B cell (primary cell): ENCODE measurements at regions not wholly inside any gene's neighbourhood (a gene's known extent, or its start where the extent isn't known, plus 50 kb on each side); places are given as distances from the start of the nearest gene placed in this dataset.

ENCODE experiments used
- ATAC-seq: fragments of 200-7000 bp; cut with Tn5 transposase; one replicate; pipeline ENCODE4 v1.10.0; 2021; ENCODE audit warnings: low read depth, mild to moderate bottlenecking, moderate number of reproducible peaks, moderate library complexity
- CTCF ChIA-PET: fragments of 350-600 bp; sonication (Branson Sonifier 250); formaldehyde crosslinking; loops from one replicate; lab custom pipeline; 2021; ENCODE audit warnings: antibody characterized with exemption, inconsistent platforms; lab: Charles Lee
- POLR2A ChIA-PET: fragments of 350-600 bp; sonication (Branson Sonifier 250); formaldehyde crosslinking; loops from one replicate; lab custom pipeline; 2021; ENCODE audit warnings: antibody characterized with exemption; lab: Charles Lee
- DNase-seq: peaks from one replicate; pipeline ENCODE4 v3.0.0; 2013
- H2AFZ ChIP-seq: 2 replicates; pipeline ENCODE4 v1.6.1; 2012; ENCODE audit warnings: mild to moderate bottlenecking, low read depth, low read length; ENCODE audit not compliant: insufficient read depth, poor library complexity, severe bottlenecking
- H3K27ac ChIP-seq, 2 donors: 1 replicate in 1 of 2; 2 replicates in 1 of 2; pipeline ENCODE4 v1.5.1; 2012 to 2013; ENCODE audit warnings: low read length in 2 of 2, mild to moderate bottlenecking in 2 of 2, moderate library complexity in 1 of 2
- H3K27me3 ChIP-seq, 4 experiments: fragments of 200-600 bp in 1 of 4; sonication (generic) in 1 of 4; replicated peaks in 1 of 4; 1 replicate in 2 of 4; 2 replicates in 2 of 4; pipeline versions ENCODE4 v1.6.1 to v1.7.0; 2013 to 2016; ENCODE audit warnings: low read length in 3 of 4, mild to moderate bottlenecking in 2 of 4, mixed read lengths in 1 of 4, moderate library complexity in 1 of 4; ENCODE audit not compliant: insufficient read depth in 4 of 4, control insufficient read depth in 3 of 4; ENCODE audit errors: control extremely low read depth in 1 of 4
- H3K36me3 ChIP-seq, 2 experiments: replicated peaks in 1 of 2; 1 replicate in 1 of 2; 2 replicates in 1 of 2; pipeline versions ENCODE4 v1.6.1 to v1.7.1; 2013; ENCODE audit warnings: low read length in 1 of 2; ENCODE audit not compliant: insufficient read depth in 2 of 2, control insufficient read depth in 1 of 2; ENCODE audit errors: control extremely low read depth in 1 of 2, extremely low read depth in 1 of 2
- H3K4me1 ChIP-seq, 2 donors: fragments of 200-600 bp in 1 of 2; sonication (generic) in 1 of 2; 1 replicate in 1 of 2; 2 replicates in 1 of 2; pipeline versions ENCODE4 v1.5.1 to v1.6.1; 2013 to 2017; ENCODE audit warnings: low read length in 2 of 2; ENCODE audit not compliant: control insufficient read depth in 2 of 2, insufficient read depth in 2 of 2
- H3K4me2 ChIP-seq: replicated peaks from 2 replicates; pipeline ENCODE3; 2012; ENCODE audit warnings: mild to moderate bottlenecking, low read depth, low read length; ENCODE audit not compliant: poor library complexity, severe bottlenecking
- H3K4me3 ChIP-seq, 5 experiments: fragments of 200-600 bp in 1 of 5; sonication (generic) in 1 of 5; 1 replicate in 3 of 5; 2 replicates in 2 of 5; pipeline versions ENCODE4 v1.5.1 to v1.7.0; 2011 to 2016; ENCODE audit warnings: low read length in 4 of 5, mild to moderate bottlenecking in 4 of 5, low read depth in 2 of 5, control low read depth in 1 of 5, moderate library complexity in 1 of 5; ENCODE audit not compliant: insufficient read depth in 1 of 5; ENCODE audit errors: control extremely low read depth in 1 of 5, extremely low read depth in 1 of 5
- H3K79me2 ChIP-seq: fragments of 200-600 bp; sonication (generic); one replicate; pipeline ENCODE4 v1.6.0; 2016; ENCODE audit warnings: low read length; ENCODE audit not compliant: control insufficient read depth, insufficient read depth
- H3K9ac ChIP-seq: fragments of 200-600 bp; sonication (generic); 2 replicates; pipeline ENCODE4 v1.6.1; 2017; ENCODE audit warnings: mild to moderate bottlenecking, low read length, moderate library complexity
- H3K9me3 ChIP-seq, 3 donors: one replicate each; pipeline versions ENCODE4 v1.6.1 to v1.7.1; 2013; ENCODE audit warnings: low read length in 2 of 3; ENCODE audit not compliant: control insufficient read depth in 2 of 3, insufficient read depth in 1 of 3; ENCODE audit errors: control extremely low read depth in 1 of 3
- H4K20me1 ChIP-seq: 2 replicates; pipeline ENCODE4 v1.6.0; 2012; ENCODE audit warnings: mild to moderate bottlenecking, low read length; ENCODE audit not compliant: insufficient read depth, control insufficient read depth, poor library complexity, severe bottlenecking
- H3K27ac Mint-ChIP-seq: one replicate; pipeline ENCODE4 v1.8.0; 2021; ENCODE audit warnings: mixed read lengths
- H3K27me3 Mint-ChIP-seq: one replicate; pipeline ENCODE4 v1.8.0; 2021; ENCODE audit warnings: mixed read lengths
- H3K4me1 Mint-ChIP-seq: one replicate; pipeline ENCODE4 v1.8.0; 2021; ENCODE audit warnings: mixed read lengths
- H3K4me3 Mint-ChIP-seq: one replicate; pipeline ENCODE4 v1.8.0; 2021; ENCODE audit warnings: mixed read lengths
- H3K9me3 Mint-ChIP-seq: one replicate; pipeline ENCODE4 v1.8.0; 2022; ENCODE audit warnings: mixed read lengths; ENCODE audit not compliant: insufficient read depth
- EZH2 ChIP-seq: IDR thresholded peaks from 2 replicates; pipeline ENCODE4 v1.6.1; 2012; ENCODE audit warnings: borderline replicate concordance, low read depth, mild to moderate bottlenecking, moderate library complexity, low read length; ENCODE audit not compliant: insufficient read depth, poor library complexity, severe bottlenecking
- WGBS: methylation state at CpG from one replicate; pipeline ENCODE4 v1.1.5; 2013; ENCODE audit warnings: missing lambda C conversion rate; ENCODE audit not compliant: insufficient coverage; 5-methylcytosine and 5-hydroxymethylcytosine counted together
- intact Hi-C: fragments of 100-400 bp; cut with micrococcal nuclease; formaldehyde crosslinking; loops from one replicate; pipeline ENCODE4 v1.10.0; 2022
- TF ChIP-seq, protein P1 (sequence below): fragments of 200-600 bp; IDR thresholded peaks from one replicate; pipeline ENCODE4 v1.8.0; 2022; ENCODE audit warnings: antibody characterized with exemption, mild to moderate bottlenecking

DNA sequence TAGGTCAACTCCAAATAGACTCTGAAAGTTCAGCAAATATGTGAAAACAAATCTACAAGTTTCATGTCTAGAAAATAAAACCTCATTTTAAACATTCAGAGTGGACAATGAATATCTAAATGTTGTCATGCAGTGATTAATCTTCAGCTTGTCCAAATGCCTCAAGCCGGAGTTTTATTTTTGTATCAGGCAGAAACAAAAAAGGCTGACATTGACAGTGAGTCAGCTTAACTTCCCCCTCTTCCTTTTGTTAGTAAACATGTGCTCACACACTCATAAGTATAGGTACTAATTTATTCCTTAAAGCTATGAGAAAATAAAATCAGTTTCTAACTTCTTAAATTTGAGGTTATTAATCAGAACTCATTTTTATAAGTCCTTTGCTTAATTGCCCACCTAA lies 467.9 kb upstream of the DAB2 start:
- Histone ChIP-seq H4K20me1 (no peaks in the 10 kb centered on the region), H2AFZ (no peak overlapping the region), H3K4me2 (no peak overlapping the region), H3K4me3 (no peak overlapping the region), H3K79me2 (no peaks in the 10 kb centered on the region), H3K4me1 (no peaks in the 10 kb centered on the region), H3K27ac (no peak overlapping the region), H3K9me3 (no peaks in the 10 kb centered on the region), H3K9ac (no peak overlapping the region), H3K36me3 (no peaks in the 10 kb centered on the region), H3K27me3 (peaks cover 0 to 3% (median 0%) of the 10 kb centered on the region in 4 experiments)
- peaks cover 3% of the 10 kb centered on the region for H3K27me3 Mint-ChIP-seq
- H3K27ac Mint-ChIP-seq: no peak overlapping the region
- no CpG with 5 or more reads among the region's 1 CpG for WGBS
- no peak for DNase-seq
- CTCF ChIA-PET: no interaction called here
- no peak for ATAC-seq
- no peaks in the 10 kb centered on the region for H3K9me3 Mint-ChIP-seq
- no peak overlapping the region for H3K4me3 Mint-ChIP-seq
- intact Hi-C loops: no loop called here
- no peaks in the 10 kb centered on the region for H3K4me1 Mint-ChIP-seq
- TF ChIP-seq, protein P1, sequence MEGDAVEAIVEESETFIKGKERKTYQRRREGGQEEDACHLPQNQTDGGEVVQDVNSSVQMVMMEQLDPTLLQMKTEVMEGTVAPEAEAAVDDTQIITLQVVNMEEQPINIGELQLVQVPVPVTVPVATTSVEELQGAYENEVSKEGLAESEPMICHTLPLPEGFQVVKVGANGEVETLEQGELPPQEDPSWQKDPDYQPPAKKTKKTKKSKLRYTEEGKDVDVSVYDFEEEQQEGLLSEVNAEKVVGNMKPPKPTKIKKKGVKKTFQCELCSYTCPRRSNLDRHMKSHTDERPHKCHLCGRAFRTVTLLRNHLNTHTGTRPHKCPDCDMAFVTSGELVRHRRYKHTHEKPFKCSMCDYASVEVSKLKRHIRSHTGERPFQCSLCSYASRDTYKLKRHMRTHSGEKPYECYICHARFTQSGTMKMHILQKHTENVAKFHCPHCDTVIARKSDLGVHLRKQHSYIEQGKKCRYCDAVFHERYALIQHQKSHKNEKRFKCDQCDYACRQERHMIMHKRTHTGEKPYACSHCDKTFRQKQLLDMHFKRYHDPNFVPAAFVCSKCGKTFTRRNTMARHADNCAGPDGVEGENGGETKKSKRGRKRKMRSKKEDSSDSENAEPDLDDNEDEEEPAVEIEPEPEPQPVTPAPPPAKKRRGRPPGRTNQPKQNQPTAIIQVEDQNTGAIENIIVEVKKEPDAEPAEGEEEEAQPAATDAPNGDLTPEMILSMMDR: no peak
- TF ChIP-seq EZH2: no peak
- POLR2A ChIA-PET: no interaction called here

DNA sequence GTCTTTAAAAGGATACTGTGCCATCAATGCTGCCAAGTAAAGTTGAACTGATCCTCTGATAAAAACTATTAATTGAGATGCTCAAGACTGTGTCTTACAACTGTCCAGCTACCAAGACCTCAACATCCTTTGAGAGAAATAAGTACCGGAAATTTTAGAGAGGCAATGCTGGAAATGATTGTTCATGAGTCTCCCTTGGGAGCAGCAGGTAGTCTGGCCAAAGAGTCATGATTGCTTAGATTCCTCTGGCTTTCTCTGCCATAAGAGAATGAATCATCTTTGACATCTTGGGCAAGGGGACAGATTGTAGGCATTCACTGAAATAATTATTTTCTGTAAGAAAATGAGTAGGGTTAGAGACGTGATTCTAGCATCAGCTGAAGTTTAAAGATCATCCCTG lies 466.6 kb upstream of the DAB2 start:
- no peak for TF ChIP-seq EZH2
- TF ChIP-seq, protein P1: no peak
- Histone ChIP-seq H3K4me3 (no peak overlapping the region), H3K4me1 (no peaks in the 10 kb centered on the region), H3K4me2 (no peak overlapping the region), H3K9ac (no peak overlapping the region), H2AFZ (no peak overlapping the region), H3K9me3 (no peaks in the 10 kb centered on the region), H4K20me1 (no peaks in the 10 kb centered on the region), H3K36me3 (no peaks in the 10 kb centered on the region), H3K27ac (no peak overlapping the region), H3K79me2 (no peaks in the 10 kb centered on the region), H3K27me3 (peaks cover 0 to 3% (median 0%) of the 10 kb centered on the region in 4 experiments)
- Mint-ChIP-seq H3K27me3 (peaks cover 3% of the 10 kb centered on the region), H3K4me3 (no peak overlapping the region), H3K9me3 (no peaks in the 10 kb centered on the region), H3K4me1 (no peaks in the 10 kb centered on the region), H3K27ac (no peak overlapping the region)
- DNase-seq (no peak), ATAC-seq (no peak)
- WGBS: no CpG with 5 or more reads among the region's 2 CpGs
- intact Hi-C loops: no loop called here
- CTCF ChIA-PET: no interaction called here
- POLR2A ChIA-PET: interaction anchor here (0.5 kb wide), 1 partner anchor 91 kb away, joined by 3 read pairs; no protein-coding TSS in a partner anchor
